Lung (tissue), 11 donors: ENCODE measurements at regions not wholly inside any gene's neighbourhood (a gene's known extent, or its start where the extent isn't known, plus 50 kb on each side); places are given as distances from the start of the nearest gene placed in this dataset.
A peak's percentile ranks its signal among the peaks of the same experiment; 100 is the strongest.

Experiments used
- ATAC-seq: fragments of 200-7000 bp; cut with Tn5 transposase; one replicate; pipeline ENCODE4 v1.9.1; 2020; ENCODE audit warnings: moderate number of reproducible peaks; ENCODE audit not compliant: insufficient read depth, low FRiP score
- DNase-seq, 3 donors: peaks; one replicate each; pipeline ENCODE4 v3.0.0-alpha.2; 2013 to 2017
- H3K27ac ChIP-seq, 2 donors: one replicate each; pipeline ENCODE4 v1.5.1; 2013; ENCODE audit warnings: mild to moderate bottlenecking in 2 of 2, moderate library complexity in 2 of 2, control low read depth in 1 of 2, inconsistent platforms in 1 of 2, low read depth in 1 of 2, low read length in 1 of 2
- H3K27me3 ChIP-seq, 3 donors: one replicate each; pipeline ENCODE4 v1.5.1; 2013; ENCODE audit warnings: low read length in 2 of 3; ENCODE audit not compliant: control insufficient read depth in 3 of 3, insufficient read depth in 3 of 3
- H3K36me3 ChIP-seq, 4 donors: one replicate each; pipeline ENCODE4 v1.5.1; 2013; ENCODE audit warnings: low read length in 4 of 4, mild to moderate bottlenecking in 1 of 4, moderate library complexity in 1 of 4; ENCODE audit not compliant: control insufficient read depth in 4 of 4, insufficient read depth in 4 of 4
- H3K4me1 ChIP-seq, 5 donors: one replicate each; pipeline ENCODE4 v1.5.1; 2013; ENCODE audit warnings: low read length in 5 of 5, mild to moderate bottlenecking in 2 of 5, moderate library complexity in 1 of 5; ENCODE audit not compliant: control insufficient read depth in 5 of 5, insufficient read depth in 5 of 5
- H3K4me3 ChIP-seq: one replicate; pipeline ENCODE4 v1.5.1; 2013; ENCODE audit warnings: mild to moderate bottlenecking, control low read depth, moderate library complexity
- H3K9ac ChIP-seq, 2 donors: one replicate each; pipeline ENCODE4 v1.5.1; 2013; ENCODE audit warnings: low read length in 2 of 2, control low read depth in 1 of 2; ENCODE audit not compliant: insufficient read depth in 1 of 2
- H3K9me3 ChIP-seq, 4 donors: one replicate each; pipeline ENCODE4 v1.5.1; 2013; ENCODE audit warnings: low read length in 3 of 4, mild to moderate bottlenecking in 1 of 4, moderate library complexity in 1 of 4; ENCODE audit not compliant: control insufficient read depth in 4 of 4, insufficient read depth in 3 of 4
- CTCF ChIP-seq: IDR thresholded peaks from 2 replicates; pipeline ENCODE4 v1.5.1; 2012; ENCODE audit warnings: mild to moderate bottlenecking; ENCODE audit errors: control extremely low read depth, extremely low read depth
- WGBS, 2 donors: extraction: QIAGEN DNeasy Blood & Tissue Kit; methylation state at CpG; one replicate each; pipeline ENCODE4 v1.1.7; 2013; 5-methylcytosine and 5-hydroxymethylcytosine counted together
- donor health status: control.
- donor health status: control.
- donor health status: Bipolar disorder and iron deficiency.
- donor health status: healthy.
- donor health status: DM: yes; HTN: yes; CAD: no.

- no peak overlapping the region for H3K9ac ChIP-seq
- H3K9me3 ChIP-seq, result no peaks in the 10 kb centered on the region
- no peaks in the 10 kb centered on the region for H3K27me3 ChIP-seq
- DNase-seq (no peak), ATAC-seq (no peak)
- H3K4me1 ChIP-seq, result peaks cover 0 to 5% (median 0%) of the 10 kb centered on the region in 5 donors
- H3K36me3 ChIP-seq, result no peaks in the 10 kb centered on the region
- TF ChIP-seq CTCF, result no peak
- no peak overlapping the region for H3K4me3 ChIP-seq
- H3K27ac ChIP-seq, result no peak overlapping the region
Measured at GRCh38 chr14:38116895-38117294, 90.8 kb upstream of the SSTR1 start.

- DNase-seq (no peak), ATAC-seq (no peak)
- no peak for TF ChIP-seq CTCF
- Histone ChIP-seq H3K36me3 (no peaks in the 10 kb centered on the region), H3K4me3 (no peak overlapping the region), H3K4me1 (peaks cover 0 to 13% (median 0%) of the 10 kb centered on the region in 5 donors), H3K9ac (no peak overlapping the region), H3K27me3 (no peaks in the 10 kb centered on the region), H3K9me3 (no peaks in the 10 kb centered on the region), H3K27ac (no peak overlapping the region)
- 89 to 91% methylated on average over 2 of the region's 2 CpGs for WGBS, 2 donors
Measured at GRCh38 chr14:38120109-38120508, 87.6 kb upstream of the SSTR1 start.

DNA sequence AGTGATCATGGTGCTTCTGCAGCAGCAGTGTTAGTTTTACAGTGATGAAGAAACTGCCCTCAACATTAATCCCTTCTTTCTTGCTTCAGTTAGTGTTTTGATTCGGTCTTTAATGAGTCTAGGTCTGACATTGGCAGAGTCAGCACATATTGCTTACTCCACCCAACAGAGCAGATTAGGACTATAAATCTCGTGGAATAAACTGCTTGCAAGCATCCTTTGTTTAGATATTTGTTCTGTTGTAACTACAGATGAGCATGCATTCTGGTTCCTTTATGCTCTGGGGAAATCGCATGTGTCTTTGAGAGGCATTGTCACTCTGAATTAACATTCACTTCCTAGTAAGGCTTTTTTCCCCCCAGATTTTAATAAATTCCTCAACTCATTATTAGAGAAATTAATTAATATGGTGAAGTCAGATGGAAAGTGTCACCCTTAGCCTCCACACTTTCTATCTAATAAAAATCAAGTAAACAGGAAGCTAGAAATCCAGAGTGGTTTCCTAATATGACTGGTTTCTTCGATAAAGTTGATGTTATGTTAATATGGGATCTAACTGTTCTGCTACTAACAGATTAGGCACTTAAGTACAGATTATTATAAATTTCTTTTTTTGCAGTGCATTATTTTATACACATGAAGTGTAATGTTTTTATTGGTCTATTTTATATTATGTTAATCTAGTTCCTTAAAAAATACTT is 86.2 kb upstream of the SSTR1 start:
- Histone ChIP-seq H3K27me3 (no peaks in the 10 kb centered on the region), H3K4me3 (no peak overlapping the region), H3K36me3 (no peaks in the 10 kb centered on the region), H3K9me3 (no peaks in the 10 kb centered on the region), H3K4me1 (peaks cover 0 to 13% (median 0%) of the 10 kb centered on the region in 5 donors), H3K27ac (no peak overlapping the region), H3K9ac (no peak overlapping the region)
- 31 to 45% methylated on average over 4 of the region's 4 CpGs for WGBS, 2 donors
- DNase-seq (peak in 2 of 3 donors; percentile 30 to 44), ATAC-seq (no peak)
- no peak for TF ChIP-seq CTCF

DNA sequence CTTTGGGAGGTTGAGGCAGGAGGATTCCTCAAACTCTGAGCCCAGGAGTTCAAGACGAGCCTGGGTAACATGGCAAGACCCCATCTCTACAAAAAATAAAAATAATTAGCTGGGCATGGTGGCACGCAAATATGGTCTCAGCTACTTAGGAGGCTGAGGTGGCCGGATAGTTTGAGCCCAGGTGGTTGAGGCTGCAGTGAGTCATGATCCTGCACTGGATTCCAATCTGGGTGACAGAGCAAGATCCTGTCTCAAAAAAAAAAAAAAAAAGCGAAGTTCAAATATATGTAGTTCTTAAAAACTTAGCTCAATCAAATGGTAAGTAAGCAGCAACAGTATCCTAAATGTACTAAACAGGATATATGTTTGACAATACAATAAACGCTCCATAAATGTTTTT is 85.5 kb upstream of the SSTR1 start:
- Histone ChIP-seq H3K4me3 (no peak overlapping the region), H3K4me1 (peaks cover 0 to 13% (median 0%) of the 10 kb centered on the region in 5 donors), H3K36me3 (no peaks in the 10 kb centered on the region), H3K9me3 (no peaks in the 10 kb centered on the region), H3K27ac (no peak overlapping the region), H3K9ac (no peak overlapping the region), H3K27me3 (no peaks in the 10 kb centered on the region)
- ATAC-seq, result no peak
- no peak for DNase-seq
- TF ChIP-seq CTCF, result no peak
- 91 to 92% methylated on average over 5 of the region's 5 CpGs for WGBS, 2 donors
